Testis (tissue), 2 donors: ENCODE measurements at regions not wholly inside any gene's neighbourhood (a gene's known extent, or its start where the extent isn't known, plus 50 kb on each side); places are given as distances from the start of the nearest gene placed in this dataset.

ENCODE experiments used
- POLR2A ChIP-seq: fragments of 450-650 bp; IDR thresholded peaks from one replicate; pipeline ENCODE4 v1.6.1; 2017; ENCODE audit warnings: antibody characterized with exemption, mild to moderate bottlenecking, moderate library complexity
- TF ChIP-seq, protein P1 (sequence below), 3 experiments: fragments of 450-650 bp in 2 of 3; fragments of 200-600 bp in 1 of 3; sonication (generic) in 1 of 3; IDR thresholded peaks; one replicate each; pipeline ENCODE4 v1.5.1; 2016 to 2019; ENCODE audit warnings: antibody characterized with exemption in 3 of 3, mild to moderate bottlenecking in 2 of 3, moderate library complexity in 1 of 3

DNA sequence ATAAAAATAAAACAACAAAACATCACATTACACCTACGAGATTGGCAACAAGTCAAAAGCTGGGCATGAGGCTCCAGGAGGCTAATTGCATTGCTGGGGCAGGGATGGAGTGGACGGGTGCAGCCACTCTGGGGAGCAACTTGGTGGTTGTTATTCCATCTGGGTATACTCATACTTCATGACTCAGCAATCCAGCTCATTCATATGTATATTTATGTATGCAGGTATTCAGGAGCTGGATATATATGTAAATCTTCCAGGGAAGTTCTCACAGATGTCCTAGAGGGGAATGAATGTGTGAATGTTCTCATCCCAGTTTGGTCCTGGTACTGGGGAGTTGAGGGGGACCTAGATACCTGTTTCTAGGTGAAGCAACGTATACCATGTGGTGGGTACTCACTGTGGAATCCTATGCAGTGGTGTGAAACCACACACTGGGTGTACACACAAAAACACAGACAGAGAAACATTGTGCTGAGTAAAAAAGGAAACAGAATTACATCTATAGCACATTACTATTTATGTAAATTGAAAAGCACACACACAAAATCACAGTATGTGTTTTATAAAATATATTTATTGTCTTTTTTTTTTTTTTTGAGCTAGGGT is 79.7 kb upstream of the RAB4A start:
- TF ChIP-seq, protein P1, sequence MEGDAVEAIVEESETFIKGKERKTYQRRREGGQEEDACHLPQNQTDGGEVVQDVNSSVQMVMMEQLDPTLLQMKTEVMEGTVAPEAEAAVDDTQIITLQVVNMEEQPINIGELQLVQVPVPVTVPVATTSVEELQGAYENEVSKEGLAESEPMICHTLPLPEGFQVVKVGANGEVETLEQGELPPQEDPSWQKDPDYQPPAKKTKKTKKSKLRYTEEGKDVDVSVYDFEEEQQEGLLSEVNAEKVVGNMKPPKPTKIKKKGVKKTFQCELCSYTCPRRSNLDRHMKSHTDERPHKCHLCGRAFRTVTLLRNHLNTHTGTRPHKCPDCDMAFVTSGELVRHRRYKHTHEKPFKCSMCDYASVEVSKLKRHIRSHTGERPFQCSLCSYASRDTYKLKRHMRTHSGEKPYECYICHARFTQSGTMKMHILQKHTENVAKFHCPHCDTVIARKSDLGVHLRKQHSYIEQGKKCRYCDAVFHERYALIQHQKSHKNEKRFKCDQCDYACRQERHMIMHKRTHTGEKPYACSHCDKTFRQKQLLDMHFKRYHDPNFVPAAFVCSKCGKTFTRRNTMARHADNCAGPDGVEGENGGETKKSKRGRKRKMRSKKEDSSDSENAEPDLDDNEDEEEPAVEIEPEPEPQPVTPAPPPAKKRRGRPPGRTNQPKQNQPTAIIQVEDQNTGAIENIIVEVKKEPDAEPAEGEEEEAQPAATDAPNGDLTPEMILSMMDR (IDR thresholded peaks at IDR 0.05) = no peak
- no peak for TF ChIP-seq POLR2A
